Brain microvascular endothelial cell (primary cell): ENCODE measurements at regions not wholly inside any gene's neighbourhood (a gene's known extent, or its start where the extent isn't known, plus 50 kb on each side); places are given as distances from the start of the nearest gene placed in this dataset.

ENCODE experiments used
- DNase-seq: peaks from one replicate; pipeline ENCODE4 v3.0.0-alpha.2; 2020
- H3K27ac ChIP-seq: fragments of 250-450 bp; sonication (Bioruptor Pico); 2 replicates; pipeline ENCODE4 v1.5.1; 2020; ENCODE audit warnings: mild to moderate bottlenecking, moderate library complexity
- H3K27me3 ChIP-seq: fragments of 250-450 bp; sonication (Bioruptor Pico); replicated peaks from 2 replicates; pipeline ENCODE4 v1.5.1; 2020; ENCODE audit warnings: mild to moderate bottlenecking
- H3K36me3 ChIP-seq: fragments of 250-450 bp; sonication (Bioruptor Pico); replicated peaks from 2 replicates; pipeline ENCODE4 v1.5.1; 2020; ENCODE audit warnings: mild to moderate bottlenecking
- H3K4me3 ChIP-seq: 2 replicates; pipeline ENCODE4 v1.5.1; 2011; ENCODE audit warnings: low read depth, mild to moderate bottlenecking, control low read depth, low read length, moderate library complexity
- CTCF ChIP-seq: IDR thresholded peaks from 2 replicates; pipeline ENCODE4 v1.5.1; 2011; ENCODE audit warnings: low read depth, mild to moderate bottlenecking, moderate library complexity, low read length, control low read depth, inconsistent platforms; ENCODE audit errors: missing control alignments
- in situ Hi-C: cut with HindIII; loops from 2 replicates; pipeline ENCODE4 v1.10.0; 2017; ENCODE audit warnings: low sequenced_read_pairs, low pct_ligation_motif_present

- Histone ChIP-seq H3K4me3 (no peak overlapping the region), H3K36me3 (no peaks in the 10 kb centered on the region), H3K27me3 (no peaks in the 10 kb centered on the region), H3K27ac (no peak overlapping the region)
- in situ Hi-C loops: no loop called here
- no peak for TF ChIP-seq CTCF
- DNase-seq: no peak
Observed at GRCh38 chr10:36188080-36188453, 546.0 kb upstream of the FZD8 start.

GRCh38 chr10:36187380-36188079 is 545.4 kb upstream of the FZD8 start:
- H3K27ac ChIP-seq: no peak overlapping the region
- in situ Hi-C loops: no loop called here
- DNase-seq: no peak
- no peak for TF ChIP-seq CTCF
- no peaks in the 10 kb centered on the region for H3K27me3 ChIP-seq
- no peak overlapping the region for H3K4me3 ChIP-seq
- H3K36me3 ChIP-seq: no peaks in the 10 kb centered on the region

GRCh38 chr10:36185097-36185496 is 543.0 kb upstream of the FZD8 start:
- Histone ChIP-seq H3K27me3 (no peaks in the 10 kb centered on the region), H3K36me3 (no peaks in the 10 kb centered on the region), H3K27ac (no peak overlapping the region), H3K4me3 (no peak overlapping the region)
- DNase-seq: no peak
- TF ChIP-seq CTCF: no peak
- in situ Hi-C loops: no loop called here

GRCh38 chr10:36183726-36184125 is 541.6 kb upstream of the FZD8 start:
- in situ Hi-C loops: no loop called here
- H3K27ac ChIP-seq: no peak overlapping the region
- no peak overlapping the region for H3K4me3 ChIP-seq
- no peak for DNase-seq
- H3K36me3 ChIP-seq: no peaks in the 10 kb centered on the region
- no peak for TF ChIP-seq CTCF
- H3K27me3 ChIP-seq: no peaks in the 10 kb centered on the region

- DNase-seq: no peak
- in situ Hi-C loops: no loop called here
- H3K27me3 ChIP-seq: no peaks in the 10 kb centered on the region
- TF ChIP-seq CTCF: no peak
- H3K27ac ChIP-seq: no peak overlapping the region
- H3K36me3 ChIP-seq: no peaks in the 10 kb centered on the region
- H3K4me3 ChIP-seq: no peak overlapping the region
Observed at GRCh38 chr10:36183056-36183455, 541.0 kb upstream of the FZD8 start.

GRCh38 chr10:36182606-36183005 is 540.5 kb upstream of the FZD8 start:
- no peaks in the 10 kb centered on the region for H3K27me3 ChIP-seq
- DNase-seq: no peak
- TF ChIP-seq CTCF: no peak
- no peaks in the 10 kb centered on the region for H3K36me3 ChIP-seq
- in situ Hi-C loops: no loop called here
- H3K4me3 ChIP-seq: no peak overlapping the region
- H3K27ac ChIP-seq: no peak overlapping the region
